BLaER1 (cell line): ENCODE measurements at regions not wholly inside any gene's neighbourhood (a gene's known extent, or its start where the extent isn't known, plus 50 kb on each side); places are given as distances from the start of the nearest gene placed in this dataset.

Experiments used
- H3K27ac ChIP-seq: shearing (Covaris generic); formaldehyde crosslinking; 2 replicates; pipeline ENCODE4 v1.8.1; 2022
- H3K27me3 ChIP-seq: shearing (Covaris generic); formaldehyde crosslinking; 2 replicates; pipeline ENCODE4 v1.8.1; 2022
- H3K36me3 ChIP-seq: shearing (Covaris generic); formaldehyde crosslinking; 2 replicates; pipeline ENCODE4 v1.8.1; 2022
- H3K4me1 ChIP-seq: shearing (Covaris generic); formaldehyde crosslinking; 2 replicates; pipeline ENCODE4 v1.8.1; 2022
- H3K4me2 ChIP-seq: shearing (Covaris generic); formaldehyde crosslinking; 2 replicates; pipeline ENCODE4 v1.8.1; 2022
- H3K4me3 ChIP-seq: shearing (Covaris generic); formaldehyde crosslinking; 2 replicates; pipeline ENCODE4 v1.8.1; 2022
- H3K9ac ChIP-seq: shearing (Covaris generic); formaldehyde crosslinking; 2 replicates; pipeline ENCODE4 v1.8.1; 2022
- H3K9me3 ChIP-seq: shearing (Covaris generic); formaldehyde crosslinking; 2 replicates; pipeline ENCODE4 v1.8.1; 2022
- H4K20me1 ChIP-seq: shearing (Covaris generic); formaldehyde crosslinking; 2 replicates; pipeline ENCODE4 v1.8.1; 2022
- Cebpa-rat ChIP-seq: shearing (Covaris generic); IDR thresholded peaks from 2 replicates; pipeline ENCODE4 v1.8.1; 2022

DNA sequence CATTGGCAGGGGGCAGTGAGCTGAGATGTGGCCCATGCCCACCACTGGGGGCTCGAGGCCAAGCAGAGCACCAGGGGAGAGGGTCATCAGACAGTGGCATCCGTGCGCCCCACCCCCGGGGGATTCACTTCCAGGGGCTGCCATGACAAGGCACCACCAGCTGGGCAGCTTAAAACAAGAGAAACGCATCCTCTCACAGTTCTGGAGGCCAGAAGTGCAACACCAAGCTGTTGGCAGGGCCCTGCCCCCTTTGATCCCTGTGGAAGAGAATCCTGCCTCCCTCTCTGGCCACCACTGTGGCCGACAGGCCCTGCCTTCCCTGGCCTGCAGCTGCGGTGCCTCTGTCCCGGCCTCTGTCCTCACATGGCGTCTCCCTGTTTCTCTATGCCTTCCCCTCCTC lies 187.7 kb upstream of the ID2 start:
- no peak for TF ChIP-seq Cebpa-rat
- Histone ChIP-seq H3K27me3 (no peaks in the 10 kb centered on the region), H3K36me3 (no peaks in the 10 kb centered on the region), H3K9me3 (no peaks in the 10 kb centered on the region), H3K4me3 (no peak overlapping the region), H3K4me1 (peaks cover 36% of the 10 kb centered on the region), H3K4me2 (no peak overlapping the region), H4K20me1 (no peaks in the 10 kb centered on the region), H3K27ac (no peak overlapping the region; the same call in 1 of the 2 replicates), H3K9ac (no peak overlapping the region)

GRCh38 chr2:8494589-8494988 lies 187.3 kb upstream of the ID2 start:
- Histone ChIP-seq H3K9me3 (no peaks in the 10 kb centered on the region), H4K20me1 (no peaks in the 10 kb centered on the region), H3K4me1 (peaks cover 31% of the 10 kb centered on the region), H3K9ac (no peak overlapping the region), H3K36me3 (no peaks in the 10 kb centered on the region), H3K27ac (peak overlapping the region; percentile 18; the same call in 1 of the 2 replicates), H3K4me3 (no peak overlapping the region), H3K4me2 (no peak overlapping the region), H3K27me3 (no peaks in the 10 kb centered on the region)
- TF ChIP-seq Cebpa-rat, result no peak

DNA sequence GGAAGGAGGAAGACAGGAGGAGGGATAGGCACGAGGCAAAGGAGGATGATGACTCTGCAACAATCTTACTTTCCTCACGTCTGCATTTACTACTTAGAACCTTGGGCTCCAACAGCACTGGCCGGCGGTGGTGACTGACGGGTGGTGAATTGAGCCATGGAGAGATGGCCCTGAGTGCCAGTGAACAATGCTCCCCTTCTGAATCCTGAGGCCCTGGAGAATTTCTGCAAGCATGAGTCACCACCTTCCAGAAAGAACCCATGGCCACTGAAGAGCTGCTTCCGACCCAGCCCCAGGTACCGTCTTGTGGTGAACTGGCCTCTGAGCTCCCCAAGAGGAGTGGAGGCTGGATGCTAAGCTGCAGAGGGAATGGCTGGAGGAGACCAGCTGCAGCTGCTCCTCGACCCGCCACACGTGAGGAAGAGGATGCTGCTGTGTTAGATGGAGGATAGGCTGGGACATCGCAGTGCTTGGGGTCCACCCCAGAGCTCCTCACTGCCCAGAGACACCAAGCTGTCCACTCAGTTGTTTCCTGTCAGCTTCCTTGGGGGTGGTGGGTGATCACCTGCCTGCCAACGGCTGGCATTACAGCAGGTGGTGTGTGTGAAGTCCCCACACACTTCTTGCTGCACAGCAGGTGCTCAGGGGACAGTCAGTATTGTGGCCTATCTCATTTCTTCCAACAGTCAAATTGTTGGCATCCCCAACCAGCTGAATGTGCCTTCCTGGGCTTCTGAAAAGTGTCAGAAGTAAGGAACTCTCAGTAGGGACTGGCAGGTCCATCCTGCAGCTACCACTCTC lies 186.5 kb upstream of the ID2 start:
- no peaks in the 10 kb centered on the region for H3K36me3 ChIP-seq
- no peak overlapping the region; the same call in 1 of the 2 replicates for H3K4me2 ChIP-seq
- H3K4me3 ChIP-seq, result no peak overlapping the region
- peaks cover 23% of the 10 kb centered on the region for H3K4me1 ChIP-seq
- TF ChIP-seq Cebpa-rat, result no peak
- H4K20me1 ChIP-seq, result no peaks in the 10 kb centered on the region
- no peaks in the 10 kb centered on the region for H3K9me3 ChIP-seq
- peak overlapping the region; percentile 22; the same call in 1 of the 2 replicates for H3K27ac ChIP-seq
- no peaks in the 10 kb centered on the region for H3K27me3 ChIP-seq
- H3K9ac ChIP-seq, result no peak overlapping the region

GRCh38 chr2:8496079-8496478 lies 185.8 kb upstream of the ID2 start:
- TF ChIP-seq Cebpa-rat, result no peak
- H3K27me3 ChIP-seq, result no peaks in the 10 kb centered on the region

DNA sequence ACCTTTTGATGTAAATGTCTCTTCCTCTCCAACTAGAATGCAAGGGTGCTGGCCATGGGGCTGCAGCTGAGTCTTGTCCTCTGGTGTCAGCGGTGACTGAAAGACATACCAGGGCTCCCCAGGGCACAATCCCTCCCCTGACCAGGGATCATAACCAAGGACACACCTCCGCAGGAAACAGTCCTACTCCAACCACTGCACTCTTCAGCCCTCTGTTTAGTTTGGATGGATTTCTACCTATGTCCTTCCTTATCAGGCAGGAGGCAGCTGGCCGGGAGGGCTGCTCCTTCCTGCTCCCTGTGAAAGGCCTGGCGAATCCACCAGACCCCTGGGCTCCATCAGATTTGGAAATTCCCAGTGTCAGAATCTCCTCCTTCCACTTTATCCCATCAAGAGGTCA lies 185.2 kb upstream of the ID2 start:
- no peaks in the 10 kb centered on the region for H3K36me3 ChIP-seq
- no peak overlapping the region for H3K4me3 ChIP-seq
- no peaks in the 10 kb centered on the region for H3K27me3 ChIP-seq
- H3K4me2 ChIP-seq, result no peak overlapping the region
- no peaks in the 10 kb centered on the region for H4K20me1 ChIP-seq
- H3K9ac ChIP-seq, result no peak overlapping the region
- H3K27ac ChIP-seq, result no peak overlapping the region
- H3K4me1 ChIP-seq, result peaks cover 11% of the 10 kb centered on the region
- no peaks in the 10 kb centered on the region for H3K9me3 ChIP-seq
- no peak for TF ChIP-seq Cebpa-rat

More at GRCh38 chr2:8496079-8496478, 185.8 kb upstream of the ID2 start:
- Histone ChIP-seq H3K27ac (peak overlapping the region; percentile 22; the same call in 1 of the 2 replicates), H3K36me3 (no peaks in the 10 kb centered on the region), H3K9me3 (no peaks in the 10 kb centered on the region), H3K4me2 (no peak overlapping the region), H3K9ac (no peak overlapping the region), H3K4me3 (no peak overlapping the region), H3K4me1 (peaks cover 16% of the 10 kb centered on the region), H4K20me1 (no peaks in the 10 kb centered on the region)

DNA sequence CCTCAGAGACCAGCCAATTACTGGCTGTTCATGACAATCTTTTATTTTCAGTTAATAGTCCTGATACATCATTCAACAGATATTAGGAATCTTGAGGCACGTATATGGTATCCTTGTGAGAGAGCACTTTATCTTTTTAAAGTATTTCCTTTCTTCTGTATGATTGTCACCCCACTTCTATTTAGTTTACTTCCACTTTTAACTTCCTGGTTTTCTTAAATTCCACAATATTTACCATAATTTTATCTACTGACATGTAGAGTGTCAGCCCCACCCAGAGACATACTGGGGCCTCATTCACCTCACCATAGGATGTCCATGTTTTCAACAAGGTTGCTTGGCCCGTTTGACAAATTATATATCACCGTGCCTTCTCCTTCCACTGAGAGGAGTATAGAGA lies 182.9 kb upstream of the ID2 start:
- H3K9me3 ChIP-seq, result no peaks in the 10 kb centered on the region
- no peak overlapping the region for H3K4me3 ChIP-seq
- H3K9ac ChIP-seq, result no peak overlapping the region
- H3K4me2 ChIP-seq, result no peak overlapping the region
- H4K20me1 ChIP-seq, result no peaks in the 10 kb centered on the region
- no peak overlapping the region for H3K27ac ChIP-seq
- no peaks in the 10 kb centered on the region for H3K36me3 ChIP-seq
- H3K27me3 ChIP-seq, result no peaks in the 10 kb centered on the region
- TF ChIP-seq Cebpa-rat, result no peak
- peaks cover 9% of the 10 kb centered on the region; the same call in 1 of the 2 replicates for H3K4me1 ChIP-seq

GRCh38 chr2:8500124-8501054 lies 181.5 kb upstream of the ID2 start:
- H3K27me3 ChIP-seq, result no peaks in the 10 kb centered on the region
- TF ChIP-seq Cebpa-rat, result no peak
- H4K20me1 ChIP-seq, result no peaks in the 10 kb centered on the region
- H3K4me3 ChIP-seq, result no peak overlapping the region
- no peaks in the 10 kb centered on the region for H3K9me3 ChIP-seq
- H3K4me1 ChIP-seq, result peaks cover 5% of the 10 kb centered on the region; the same call in 1 of the 2 replicates
- no peak overlapping the region for H3K27ac ChIP-seq
- H3K36me3 ChIP-seq, result no peaks in the 10 kb centered on the region
- no peak overlapping the region for H3K4me2 ChIP-seq
- H3K9ac ChIP-seq, result no peak overlapping the region

DNA sequence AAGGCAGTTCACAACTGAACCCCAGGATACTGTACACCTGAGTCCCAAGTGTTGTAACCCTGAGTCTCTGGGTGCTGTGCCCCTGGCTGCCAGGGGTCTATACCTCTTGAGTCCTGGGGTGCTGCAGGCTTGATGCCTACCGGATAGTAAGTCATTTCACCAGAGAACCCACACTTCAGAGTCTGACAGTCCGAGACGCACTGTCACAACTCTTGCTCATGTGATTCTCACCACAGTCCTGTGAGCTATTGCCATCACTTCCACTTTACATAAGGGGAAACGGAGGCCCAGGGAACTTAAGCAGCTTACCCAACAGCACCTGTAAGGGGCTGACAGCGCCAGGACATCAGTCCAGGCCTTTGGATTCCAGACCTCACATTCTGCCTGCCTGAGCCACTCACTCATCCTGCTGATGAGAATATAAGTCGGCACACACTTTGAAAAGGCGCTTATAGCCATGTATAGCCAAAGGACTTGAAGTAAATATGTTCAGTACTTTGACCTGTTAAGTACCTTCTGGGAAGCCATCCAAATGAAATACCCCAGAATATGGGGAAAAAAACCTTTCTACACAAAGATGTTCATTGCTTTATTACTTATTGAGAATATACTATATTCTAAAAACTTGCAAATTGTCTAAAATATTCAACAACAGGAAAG lies 180.7 kb upstream of the ID2 start:
- no peaks in the 10 kb centered on the region for H3K27me3 ChIP-seq
- H4K20me1 ChIP-seq, result no peaks in the 10 kb centered on the region
- H3K36me3 ChIP-seq, result no peaks in the 10 kb centered on the region
- no peaks in the 10 kb centered on the region for H3K9me3 ChIP-seq
- H3K4me2 ChIP-seq, result no peak overlapping the region
- H3K4me3 ChIP-seq, result no peak overlapping the region
- H3K9ac ChIP-seq, result no peak overlapping the region
- peaks cover 5% of the 10 kb centered on the region; the same call in 1 of the 2 replicates for H3K4me1 ChIP-seq
- H3K27ac ChIP-seq, result no peak overlapping the region
- no peak for TF ChIP-seq Cebpa-rat

GRCh38 chr2:8502316-8502715 lies 179.5 kb upstream of the ID2 start:
- Histone ChIP-seq H3K9me3 (no peaks in the 10 kb centered on the region), H3K27ac (no peak overlapping the region), H3K9ac (no peak overlapping the region), H3K4me2 (no peak overlapping the region), H3K4me1 (peaks cover 5% of the 10 kb centered on the region; the same call in 1 of the 2 replicates), H4K20me1 (no peaks in the 10 kb centered on the region), H3K4me3 (no peak overlapping the region), H3K36me3 (no peaks in the 10 kb centered on the region), H3K27me3 (no peaks in the 10 kb centered on the region)
- no peak for TF ChIP-seq Cebpa-rat
